C4-2B (cell line): ENCODE measurements at regions not wholly inside any gene's neighbourhood (a gene's known extent, or its start where the extent isn't known, plus 50 kb on each side); places are given as distances from the start of the nearest gene placed in this dataset.

Source experiments
- CTCF ChIP-seq: fragments of 450-650 bp; conservative IDR thresholded peaks from 2 replicates; pipeline ENCODE4 v1.5.1; 2017; ENCODE audit warnings: mild to moderate bottlenecking
- ZFX ChIP-seq: fragments of 450-650 bp; IDR thresholded peaks from 2 replicates; pipeline ENCODE4 v1.6.1; 2017

GRCh38 chr1:72804541-72804940, 522.2 kb upstream of the NEGR1 start:
- TF ChIP-seq CTCF (no peak), ZFX (no peak)
